Right cardiac atrium (tissue), 5 donors: ENCODE measurements at regions not wholly inside any gene's neighbourhood (a gene's known extent, or its start where the extent isn't known, plus 50 kb on each side); places are given as distances from the start of the nearest gene placed in this dataset.
"Not testable (repeated sequence)": the region's sequence is repeated elsewhere in the genome, so short reads cannot be mapped to it uniquely, and the experiment has no call there.

Experiments used
- ATAC-seq, 2 donors: fragments of 200-7000 bp; cut with Tn5 transposase; one replicate each; pipeline versions ENCODE4 v1.8.0 to v1.9.1; 2020; ENCODE audit warnings: moderate library complexity in 2 of 2, mild to moderate bottlenecking in 1 of 2
- DNase-seq, 3 donors: peaks; one replicate each; pipeline ENCODE4 v3.0.0-alpha.2; 2020
- H3K27ac ChIP-seq: one replicate; pipeline ENCODE4 v1.5.1; 2013; ENCODE audit warnings: mild to moderate bottlenecking, low read length, control low read depth, moderate library complexity
- H3K27me3 ChIP-seq: one replicate; pipeline ENCODE4 v1.6.1; 2013; ENCODE audit not compliant: control insufficient read depth, insufficient read depth
- H3K4me1 ChIP-seq: one replicate; pipeline ENCODE4 v1.6.1; 2013; ENCODE audit warnings: low read length; ENCODE audit not compliant: control insufficient read depth, insufficient read depth
- H3K4me3 ChIP-seq: one replicate; pipeline ENCODE4 v1.5.1; 2013; ENCODE audit warnings: low read length, control low read depth
- H3K9me3 ChIP-seq: one replicate; pipeline ENCODE4 v1.6.1; 2013; ENCODE audit warnings: low read length; ENCODE audit not compliant: control insufficient read depth
- WGBS: extraction: QIAGEN DNeasy Blood & Tissue Kit; methylation state at CpG from one replicate; pipeline ENCODE4 v1.1.7; 2013; 5-methylcytosine and 5-hydroxymethylcytosine counted together
- intact Hi-C, 4 donors: fragments of 100-400 bp; cut with DNase I; formaldehyde crosslinking; loops; one replicate each; pipeline versions ENCODE4 v1.11.0 to v1.14.0; 2022 to 2023
- donor health status: healthy with polysubstance abuse.
- donor health status: DM: no; HTN: yes; CAD: no.
- donor health status: DM: no; HTN: no; CAD: no.
- donor health status: DM: no; HTN: yes; CAD: no; lungs with severe emphysema.
- donor health status: DM: yes; HTN: yes; CAD: no.

GRCh38 chrX:125614591-125615343 lies 295.1 kb downstream of the TEX13C start:
- WGBS = 95% methylated on average over 17 of the region's 29 CpGs

GRCh38 chrX:125620715-125621587 lies 301.3 kb downstream of the TEX13C start:
- Histone ChIP-seq H3K4me3 (no peak overlapping the region), H3K27me3 (no peaks in the 10 kb centered on the region), H3K9me3 (no peaks in the 10 kb centered on the region), H3K4me1 (no peaks in the 10 kb centered on the region), H3K27ac (no peak overlapping the region)
- DNase-seq = no peak
- 87% methylated on average over 7 of the region's 7 CpGs for WGBS
- ATAC-seq = no peak
- intact Hi-C loops = no loop called here

More at GRCh38 chrX:125614591-125615343, 295.1 kb downstream of the TEX13C start:
- H3K4me3 ChIP-seq, DNase-seq, H3K9me3 ChIP-seq, ATAC-seq, H3K27ac ChIP-seq, H3K27me3 ChIP-seq, H3K4me1 ChIP-seq, intact Hi-C loops: not testable (repeated sequence)

- no peak overlapping the region for H3K27ac ChIP-seq
- 90% methylated on average over 4 of the region's 4 CpGs for WGBS
- intact Hi-C loops = no loop called here
- no peak overlapping the region for H3K4me3 ChIP-seq
- no peaks in the 10 kb centered on the region for H3K4me1 ChIP-seq
- DNase-seq (no peak), ATAC-seq (no peak)
- H3K9me3 ChIP-seq = no peaks in the 10 kb centered on the region
- no peaks in the 10 kb centered on the region for H3K27me3 ChIP-seq
Observed at GRCh38 chrX:125621588-125621927, 301.9 kb downstream of the TEX13C start.

GRCh38 chrX:125622899-125623298 lies 303.2 kb downstream of the TEX13C start:
- intact Hi-C loops = no loop called here
- Histone ChIP-seq H3K4me1 (no peaks in the 10 kb centered on the region), H3K27me3 (no peaks in the 10 kb centered on the region), H3K4me3 (no peak overlapping the region), H3K27ac (no peak overlapping the region), H3K9me3 (no peaks in the 10 kb centered on the region)
- DNase-seq (no peak), ATAC-seq (no peak)
- 66% methylated on average over 2 of the region's 2 CpGs for WGBS

GRCh38 chrX:125627676-125628075 lies 308.0 kb downstream of the TEX13C start:
- no peaks in the 10 kb centered on the region for H3K9me3 ChIP-seq
- intact Hi-C loops = no loop called here
- H3K4me1 ChIP-seq = no peaks in the 10 kb centered on the region
- no peaks in the 10 kb centered on the region for H3K27me3 ChIP-seq
- DNase-seq = no peak
- no peak overlapping the region for H3K27ac ChIP-seq
- 53% methylated on average over 6 of the region's 6 CpGs for WGBS
- ATAC-seq = no peak
- H3K4me3 ChIP-seq = no peak overlapping the region

GRCh38 chrX:125628435-125628834 lies 308.8 kb downstream of the TEX13C start:
- WGBS = 56% methylated on average over 1 of the region's 1 CpG
- DNase-seq = no peak
- ATAC-seq = no peak
- H3K4me3 ChIP-seq = no peak overlapping the region
- H3K27ac ChIP-seq = no peak overlapping the region
- no peaks in the 10 kb centered on the region for H3K4me1 ChIP-seq
- intact Hi-C loops = no loop called here
- H3K27me3 ChIP-seq = no peaks in the 10 kb centered on the region
- no peaks in the 10 kb centered on the region for H3K9me3 ChIP-seq

GRCh38 chrX:125641405-125641804 lies 321.7 kb downstream of the TEX13C start:
- Histone ChIP-seq H3K27ac (no peak overlapping the region), H3K4me1 (no peaks in the 10 kb centered on the region), H3K4me3 (no peak overlapping the region), H3K27me3 (no peaks in the 10 kb centered on the region), H3K9me3 (no peaks in the 10 kb centered on the region)
- intact Hi-C loops = no loop called here
- DNase-seq (no peak), ATAC-seq (no peak)
- WGBS = 70% methylated on average over 1 of the region's 1 CpG

- H3K27me3 ChIP-seq = no peaks in the 10 kb centered on the region
- DNase-seq (no peak), ATAC-seq (no peak)
- WGBS = 55% methylated on average over 2 of the region's 2 CpGs
- H3K27ac ChIP-seq = no peak overlapping the region
- no peaks in the 10 kb centered on the region for H3K9me3 ChIP-seq
- intact Hi-C loops = no loop called here
- no peaks in the 10 kb centered on the region for H3K4me1 ChIP-seq
- no peak overlapping the region for H3K4me3 ChIP-seq
Observed at GRCh38 chrX:125646195-125646594, 326.5 kb downstream of the TEX13C start.

GRCh38 chrX:125651426-125651825 lies 331.8 kb downstream of the TEX13C start:
- Histone ChIP-seq H3K27ac (no peak overlapping the region), H3K4me1 (no peaks in the 10 kb centered on the region), H3K4me3 (no peak overlapping the region), H3K27me3 (no peaks in the 10 kb centered on the region), H3K9me3 (no peaks in the 10 kb centered on the region)
- intact Hi-C loops = no loop called here
- WGBS = 16% methylated on average over 1 of the region's 1 CpG
- DNase-seq (no peak), ATAC-seq (no peak)

- intact Hi-C loops = no loop called here
- no peaks in the 10 kb centered on the region for H3K27me3 ChIP-seq
- WGBS = 42% methylated on average over 2 of the region's 2 CpGs
- no peaks in the 10 kb centered on the region for H3K9me3 ChIP-seq
- no peak overlapping the region for H3K27ac ChIP-seq
- H3K4me3 ChIP-seq = no peak overlapping the region
- ATAC-seq (no peak), DNase-seq (no peak)
- no peaks in the 10 kb centered on the region for H3K4me1 ChIP-seq
Observed at GRCh38 chrX:125654501-125654900, 334.8 kb downstream of the TEX13C start.

- Histone ChIP-seq H3K27ac (no peak overlapping the region), H3K4me3 (no peak overlapping the region), H3K4me1 (no peaks in the 10 kb centered on the region), H3K27me3 (no peaks in the 10 kb centered on the region), H3K9me3 (no peaks in the 10 kb centered on the region)
- ATAC-seq (no peak), DNase-seq (no peak)
- intact Hi-C loops = no loop called here
Observed at GRCh38 chrX:125673758-125674157, 354.1 kb downstream of the TEX13C start.
